IMR-90 (cell line): ENCODE measurements at regions not wholly inside any gene's neighbourhood (a gene's known extent, or its start where the extent isn't known, plus 50 kb on each side); places are given as distances from the start of the nearest gene placed in this dataset.

Experiments
- ATAC-seq: fragments of 200-7000 bp; cut with Tn5 transposase; 2 replicates; pipeline ENCODE4 v1.9.1; 2020; ENCODE audit warnings: low read depth, mild to moderate bottlenecking, moderate library complexity
- BruUV-seq: library from RNA; stranded (reverse); fragments of 400-500 nt; replicated peaks from 2 replicates; lab custom pipeline; 2021; lab: Mats Ljungman, UMichigan
- CTCF ChIA-PET: fragments of 300-600 bp; formaldehyde crosslinking; extraction: SDS; loops from one replicate; lab custom pipeline; 2021; ENCODE audit warnings: antibody characterized with exemption; lab: Yijun Ruan, JAX
- POLR2A ChIA-PET: fragments of 300-600 bp; sonication (Branson Sonifier 250); formaldehyde crosslinking; loops from one replicate; lab custom pipeline; 2022; ENCODE audit warnings: antibody characterized with exemption; ENCODE audit not compliant: unreplicated experiment; lab: Charles Lee
- DNase-seq: peaks from one replicate; pipeline ENCODE4 v3.0.0; 2013
- H2AFZ ChIP-seq: replicated peaks from 2 replicates; pipeline ENCODE3; 2013; ENCODE audit warnings: low read length, mild to moderate bottlenecking; ENCODE audit not compliant: poor library complexity
- H2AK5ac ChIP-seq: 2 replicates; pipeline ENCODE4 v1.6.1; 2013; ENCODE audit warnings: low read depth, low read length, inconsistent platforms
- H2AK9ac ChIP-seq: replicated peaks from 2 replicates; pipeline ENCODE3; 2013; ENCODE audit warnings: mild to moderate bottlenecking, low read depth, low read length, moderate library complexity; ENCODE audit not compliant: poor library complexity
- H2BK120ac ChIP-seq: 2 replicates; pipeline ENCODE4 v1.6.1; 2013; ENCODE audit warnings: low read depth, low read length, inconsistent platforms
- H2BK15ac ChIP-seq: 3 replicates; pipeline ENCODE4 v1.6.1; 2013; ENCODE audit warnings: low read depth, low read length, inconsistent platforms
- H2BK20ac ChIP-seq: 2 replicates; pipeline ENCODE4 v1.6.1; 2013; ENCODE audit warnings: low read depth, mild to moderate bottlenecking, inconsistent platforms, low read length, moderate library complexity
- H2BK5ac ChIP-seq: 2 replicates; pipeline ENCODE4 v1.6.1; 2013; ENCODE audit warnings: mild to moderate bottlenecking, low read depth, low read length, inconsistent platforms; ENCODE audit not compliant: poor library complexity, severe bottlenecking
- H3K14ac ChIP-seq: replicated peaks from 2 replicates; pipeline ENCODE4 v1.6.1; 2013; ENCODE audit warnings: low read depth, low read length, inconsistent platforms
- H3K18ac ChIP-seq: 2 replicates; pipeline ENCODE4 v1.6.1; 2013; ENCODE audit warnings: low read depth, low read length, control low read depth
- H3K23ac ChIP-seq: 2 replicates; pipeline ENCODE4 v1.6.1; 2013; ENCODE audit warnings: low read depth, low read length, inconsistent platforms
- H3K27ac ChIP-seq: 2 replicates; pipeline ENCODE4 v1.5.1; 2013; ENCODE audit warnings: mild to moderate bottlenecking, control low read depth, low read length; ENCODE audit not compliant: insufficient read depth
- H3K27me3 ChIP-seq: 2 replicates; pipeline ENCODE4 v1.6.1; 2013; ENCODE audit warnings: low read length; ENCODE audit not compliant: control insufficient read depth, insufficient read depth
- H3K36me3 ChIP-seq: 2 replicates; pipeline ENCODE4 v1.6.1; 2013; ENCODE audit warnings: low read length, mixed read lengths; ENCODE audit not compliant: control insufficient read depth, insufficient read depth
- H3K4ac ChIP-seq: 2 replicates; pipeline ENCODE4 v1.6.1; 2013; ENCODE audit warnings: low read depth, low read length, inconsistent platforms
- H3K4me1 ChIP-seq: 2 replicates; pipeline ENCODE4 v1.6.1; 2013; ENCODE audit warnings: low read length, mixed read lengths; ENCODE audit not compliant: control insufficient read depth, insufficient read depth
- H3K4me2 ChIP-seq: 2 replicates; pipeline ENCODE4 v1.6.1; 2013; ENCODE audit warnings: low read depth, mild to moderate bottlenecking, control low read depth, low read length, moderate library complexity
- H3K4me3 ChIP-seq: 2 replicates; pipeline ENCODE4 v1.5.1; 2013; ENCODE audit warnings: low read depth, mild to moderate bottlenecking, control low read depth, low read length, moderate library complexity; ENCODE audit not compliant: insufficient read depth
- H3K56ac ChIP-seq: 2 replicates; pipeline ENCODE4 v1.6.1; 2013; ENCODE audit warnings: low read length, inconsistent platforms; ENCODE audit not compliant: insufficient read depth; ENCODE audit errors: extremely low read depth
- H3K79me1 ChIP-seq, 2 experiments: 2 replicates each; pipeline ENCODE4 v1.6.1; 2013; ENCODE audit warnings: low read length in 2 of 2, inconsistent platforms in 1 of 2, low read depth in 1 of 2
- H3K9ac ChIP-seq: 2 replicates; pipeline ENCODE4 v1.6.1; 2013; ENCODE audit warnings: low read depth, low read length, control low read depth
- H3K9me1 ChIP-seq: 2 replicates; pipeline ENCODE4 v1.6.1; 2013; ENCODE audit warnings: low read length, inconsistent platforms; ENCODE audit not compliant: insufficient read depth
- H3K9me3 ChIP-seq: 2 replicates; pipeline ENCODE4 v1.6.1; 2013; ENCODE audit warnings: low read length; ENCODE audit not compliant: control insufficient read depth, insufficient read depth
- H4K20me1 ChIP-seq: 2 replicates; pipeline ENCODE4 v1.6.1; 2013; ENCODE audit warnings: low read length, inconsistent platforms; ENCODE audit not compliant: insufficient read depth
- H4K5ac ChIP-seq: 2 replicates; pipeline ENCODE4 v1.6.1; 2013; ENCODE audit warnings: mild to moderate bottlenecking, low read depth, low read length, control low read depth
- H4K8ac ChIP-seq, 2 experiments: 2 replicates each; pipeline ENCODE4 v1.6.1; 2013; ENCODE audit warnings: low read depth in 2 of 2, low read length in 2 of 2, control low read depth in 1 of 2, inconsistent platforms in 1 of 2
- H4K91ac ChIP-seq: 2 replicates; pipeline ENCODE4 v1.6.1; 2013; ENCODE audit warnings: low read depth, low read length, inconsistent platforms; ENCODE audit not compliant: insufficient read depth
- BHLHE40 ChIP-seq: fragments of 150-350 bp; IDR thresholded peaks from 2 replicates; pipeline ENCODE4 v1.6.1; 2016; ENCODE audit warnings: mild to moderate bottlenecking, low read depth, low read length
- CEBPB ChIP-seq: IDR thresholded peaks from 2 replicates; pipeline ENCODE4 v1.6.1; 2012; ENCODE audit warnings: low read depth, low read length, improper control_type of control experiment
- CTCF ChIP-seq: conservative IDR thresholded peaks from 2 replicates; pipeline ENCODE4 v1.5.1; 2012; ENCODE audit warnings: mild to moderate bottlenecking, low read depth, low read length, improper control_type of control experiment
- FOS ChIP-seq: fragments of 150-350 bp; IDR thresholded peaks from 2 replicates; pipeline ENCODE4 v1.6.1; 2016; ENCODE audit warnings: low read depth, low read length
- MAFK ChIP-seq: IDR thresholded peaks from 2 replicates; pipeline ENCODE4 v1.6.1; 2012; ENCODE audit warnings: low read depth, low read length, improper control_type of control experiment
- MAZ ChIP-seq: IDR thresholded peaks from 2 replicates; pipeline ENCODE4 v1.6.1; 2012; ENCODE audit warnings: low read depth, mild to moderate bottlenecking, low read length, improper control_type of control experiment, moderate library complexity, borderline replicate concordance
- RAD21 ChIP-seq: IDR thresholded peaks from 2 replicates; pipeline ENCODE4 v1.6.1; 2012; ENCODE audit warnings: low read length, improper control_type of control experiment
- RCOR1 ChIP-seq: IDR thresholded peaks from 2 replicates; pipeline ENCODE4 v1.6.1; 2012; ENCODE audit warnings: mild to moderate bottlenecking, low read length, improper control_type of control experiment; ENCODE audit not compliant: insufficient replicate concordance
- RFX5 ChIP-seq: IDR thresholded peaks from 2 replicates; pipeline ENCODE4 v1.8.0; 2012; ENCODE audit warnings: low read depth, mild to moderate bottlenecking, low read length, moderate library complexity
- SMC3 ChIP-seq: fragments of 150-350 bp; IDR thresholded peaks from 2 replicates; pipeline ENCODE4 v1.6.1; 2016; ENCODE audit warnings: low read depth, mild to moderate bottlenecking, antibody characterized with exemption, low read length, moderate library complexity
- USF2 ChIP-seq: fragments of 150-350 bp; IDR thresholded peaks from 2 replicates; pipeline ENCODE4 v1.6.1; 2017; ENCODE audit warnings: mild to moderate bottlenecking, antibody characterized with exemption, low read length, low read depth
- dilution Hi-C: fragments of 300-500 bp; cut with HindIII; formaldehyde crosslinking; loops from one replicate; pipeline ENCODE4 v1.14.3; 2018; ENCODE audit warnings: low sequenced_read_pairs; ENCODE audit not compliant: unreplicated experiment
- in situ Hi-C: fragments of 300-500 bp; cut with MboI; formaldehyde crosslinking; loops from 3 replicates; pipeline ENCODE4 v1.14.3; 2019; ENCODE audit warnings: low sequenced_read_pairs, inconsistent platforms, mixed read lengths
- intact Hi-C: fragments of 100-400 bp; cut with micrococcal nuclease; formaldehyde crosslinking; loops from 2 replicates; pipeline ENCODE4 v1.10.0; 2022

GRCh38 chr9:82281066-82281465 is 292.5 kb downstream of the SPATA31D1 start:
- H2BK5ac ChIP-seq, result no peak overlapping the region
- no peak overlapping the region for H2BK120ac ChIP-seq
- H3K56ac ChIP-seq, result no peak overlapping the region
- no peak overlapping the region for H2BK15ac ChIP-seq
- no peak overlapping the region for H3K14ac ChIP-seq
- no peaks in the 10 kb centered on the region for H3K27me3 ChIP-seq
- in situ Hi-C loops (no loop called here), dilution Hi-C loops (no loop called here), intact Hi-C loops (no loop called here)
- no peak overlapping the region for H3K23ac ChIP-seq
- H3K9me1 ChIP-seq, result no peaks in the 10 kb centered on the region
- no peak for ATAC-seq
- POLR2A ChIA-PET, result no interaction called here
- H3K36me3 ChIP-seq, result no peaks in the 10 kb centered on the region
- no peak overlapping the region for H3K4me3 ChIP-seq
- H3K79me1 ChIP-seq, result no peaks in the 10 kb centered on the region
- no peak overlapping the region for H4K5ac ChIP-seq
- H3K4me1 ChIP-seq, result no peaks in the 10 kb centered on the region
- no peak overlapping the region for H3K27ac ChIP-seq
- no peak for TF ChIP-seq MAZ
- no peak for TF ChIP-seq FOS
- no peak for TF ChIP-seq SMC3
- TF ChIP-seq RFX5, result no peak
- no peak for TF ChIP-seq RCOR1
- TF ChIP-seq USF2, result no peak
- no peak for TF ChIP-seq CTCF
- TF ChIP-seq CEBPB, result no peak
- TF ChIP-seq BHLHE40, result no peak
- TF ChIP-seq RAD21, result no peak
- TF ChIP-seq MAFK, result no peak
- H4K20me1 ChIP-seq, result no peaks in the 10 kb centered on the region
- H2AK5ac ChIP-seq, result no peak overlapping the region
- H4K8ac ChIP-seq, result no peak overlapping the region
- H2BK20ac ChIP-seq, result no peak overlapping the region
- H3K4me2 ChIP-seq, result no peak overlapping the region
- CTCF ChIA-PET, result no interaction called here
- no peak overlapping the region for H3K18ac ChIP-seq
- BruUV-seq, result no TSS peak
- no peak overlapping the region for H4K91ac ChIP-seq
- H2AK9ac ChIP-seq, result no peak overlapping the region
- no peak overlapping the region for H3K4ac ChIP-seq
- no peak for DNase-seq
- no peak overlapping the region for H3K9ac ChIP-seq
- no peaks in the 10 kb centered on the region for H3K9me3 ChIP-seq
- H2AFZ ChIP-seq, result no peak overlapping the region
